ENCODE measurements at regions not wholly inside any gene's neighbourhood (a gene's known extent, or its start where the extent isn't known, plus 50 kb on each side); places are given as distances from the start of the nearest gene placed in this dataset.

DNA sequence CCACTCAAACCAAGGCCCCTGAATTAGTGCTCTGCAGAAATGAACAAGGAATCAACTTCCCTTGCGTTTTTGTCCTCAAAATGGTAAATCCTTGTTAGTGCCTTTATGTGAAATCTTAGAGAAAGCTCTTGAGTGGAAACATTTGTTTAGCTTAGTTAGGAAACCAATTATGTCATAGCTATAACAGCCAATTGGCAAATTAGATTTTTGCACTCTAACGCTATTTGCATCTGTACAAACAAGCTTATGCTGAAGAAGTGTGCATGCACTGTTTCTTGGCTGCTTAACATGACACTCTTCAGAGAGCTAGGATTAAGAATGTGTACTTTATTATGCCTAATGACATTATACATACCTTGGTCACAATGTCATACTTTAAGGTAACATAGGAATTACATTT lies 622.6 kb upstream of the SLC35B3 start:
- TF ChIP-seq TAF1 (IDR thresholded peaks at IDR 0.05; ENCODE audit: low read depth) (no peak), CEBPB (IDR thresholded peaks at IDR 0.05) (no peak), YY1 (IDR thresholded peaks at IDR 0.05; ENCODE audit: low read depth) (no peak), TEAD4 (IDR thresholded peaks at IDR 0.05) (no peak), FOXM1 (IDR thresholded peaks at IDR 0.05; ENCODE audit: borderline replicate concordance, low read depth) (no peak), ZBTB7A (IDR thresholded peaks at IDR 0.05; ENCODE audit: low read depth) (no peak), RAD21 (IDR thresholded peaks at IDR 0.05; ENCODE audit: low read depth) (no peak), CREB1 (IDR thresholded peaks at IDR 0.05; ENCODE audit: low read depth) (no peak)
- TF ChIP-seq, protein P1, sequence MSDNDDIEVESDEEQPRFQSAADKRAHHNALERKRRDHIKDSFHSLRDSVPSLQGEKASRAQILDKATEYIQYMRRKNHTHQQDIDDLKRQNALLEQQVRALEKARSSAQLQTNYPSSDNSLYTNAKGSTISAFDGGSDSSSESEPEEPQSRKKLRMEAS (IDR thresholded peaks at IDR 0.05) = no peak
- TF ChIP-seq, protein P2, sequence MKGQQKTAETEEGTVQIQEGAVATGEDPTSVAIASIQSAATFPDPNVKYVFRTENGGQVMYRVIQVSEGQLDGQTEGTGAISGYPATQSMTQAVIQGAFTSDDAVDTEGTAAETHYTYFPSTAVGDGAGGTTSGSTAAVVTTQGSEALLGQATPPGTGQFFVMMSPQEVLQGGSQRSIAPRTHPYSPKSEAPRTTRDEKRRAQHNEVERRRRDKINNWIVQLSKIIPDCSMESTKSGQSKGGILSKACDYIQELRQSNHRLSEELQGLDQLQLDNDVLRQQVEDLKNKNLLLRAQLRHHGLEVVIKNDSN (IDR thresholded peaks at IDR 0.05) = no peak
- TF ChIP-seq, protein P3, sequence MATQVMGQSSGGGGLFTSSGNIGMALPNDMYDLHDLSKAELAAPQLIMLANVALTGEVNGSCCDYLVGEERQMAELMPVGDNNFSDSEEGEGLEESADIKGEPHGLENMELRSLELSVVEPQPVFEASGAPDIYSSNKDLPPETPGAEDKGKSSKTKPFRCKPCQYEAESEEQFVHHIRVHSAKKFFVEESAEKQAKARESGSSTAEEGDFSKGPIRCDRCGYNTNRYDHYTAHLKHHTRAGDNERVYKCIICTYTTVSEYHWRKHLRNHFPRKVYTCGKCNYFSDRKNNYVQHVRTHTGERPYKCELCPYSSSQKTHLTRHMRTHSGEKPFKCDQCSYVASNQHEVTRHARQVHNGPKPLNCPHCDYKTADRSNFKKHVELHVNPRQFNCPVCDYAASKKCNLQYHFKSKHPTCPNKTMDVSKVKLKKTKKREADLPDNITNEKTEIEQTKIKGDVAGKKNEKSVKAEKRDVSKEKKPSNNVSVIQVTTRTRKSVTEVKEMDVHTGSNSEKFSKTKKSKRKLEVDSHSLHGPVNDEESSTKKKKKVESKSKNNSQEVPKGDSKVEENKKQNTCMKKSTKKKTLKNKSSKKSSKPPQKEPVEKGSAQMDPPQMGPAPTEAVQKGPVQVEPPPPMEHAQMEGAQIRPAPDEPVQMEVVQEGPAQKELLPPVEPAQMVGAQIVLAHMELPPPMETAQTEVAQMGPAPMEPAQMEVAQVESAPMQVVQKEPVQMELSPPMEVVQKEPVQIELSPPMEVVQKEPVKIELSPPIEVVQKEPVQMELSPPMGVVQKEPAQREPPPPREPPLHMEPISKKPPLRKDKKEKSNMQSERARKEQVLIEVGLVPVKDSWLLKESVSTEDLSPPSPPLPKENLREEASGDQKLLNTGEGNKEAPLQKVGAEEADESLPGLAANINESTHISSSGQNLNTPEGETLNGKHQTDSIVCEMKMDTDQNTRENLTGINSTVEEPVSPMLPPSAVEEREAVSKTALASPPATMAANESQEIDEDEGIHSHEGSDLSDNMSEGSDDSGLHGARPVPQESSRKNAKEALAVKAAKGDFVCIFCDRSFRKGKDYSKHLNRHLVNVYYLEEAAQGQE (IDR thresholded peaks at IDR 0.05; ENCODE audit: low read depth) = no peak

Data from Ishikawa (cell line).